Omental fat pad (tissue), 3 donors: ENCODE measurements at regions not wholly inside any gene's neighbourhood (a gene's known extent, or its start where the extent isn't known, plus 50 kb on each side); places are given as distances from the start of the nearest gene placed in this dataset.

Source experiments
- ATAC-seq: fragments of 150-250 bp; one replicate; pipeline ENCODE4 v1.9.1; 2016; ENCODE audit warnings: mild to moderate bottlenecking, moderate library complexity; ENCODE audit not compliant: low FRiP score
- DNase-seq: peaks from one replicate; pipeline ENCODE4 v3.0.0-alpha.2; 2019; ENCODE audit warnings: low spot score
- TF ChIP-seq, protein P1 (sequence below), 3 donors: fragments of 450-650 bp; IDR thresholded peaks; one replicate each; pipeline ENCODE4 v1.5.1; 2016 to 2017; ENCODE audit warnings: antibody characterized with exemption in 3 of 3, mild to moderate bottlenecking in 3 of 3, moderate library complexity in 2 of 3

DNA sequence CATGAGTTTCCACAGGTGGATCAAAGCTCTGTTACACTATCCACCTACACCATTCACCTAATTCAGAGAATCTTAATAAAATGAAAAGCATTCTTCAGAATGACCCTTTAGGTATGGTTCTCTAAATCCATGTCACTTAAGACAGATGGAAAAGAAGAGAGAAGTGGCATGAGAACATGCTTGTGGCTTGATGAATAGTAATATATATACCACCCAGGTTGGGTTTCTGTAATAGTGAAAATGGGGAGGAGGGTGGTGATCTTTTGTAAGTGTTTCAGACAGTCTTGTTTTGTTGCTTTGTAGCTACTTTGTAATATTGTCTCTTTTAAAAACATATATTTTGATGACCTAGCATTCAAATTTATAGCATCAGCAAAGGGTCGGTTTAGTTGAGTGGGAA is 469.8 kb downstream of the USP25 start:
- TF ChIP-seq, protein P1, sequence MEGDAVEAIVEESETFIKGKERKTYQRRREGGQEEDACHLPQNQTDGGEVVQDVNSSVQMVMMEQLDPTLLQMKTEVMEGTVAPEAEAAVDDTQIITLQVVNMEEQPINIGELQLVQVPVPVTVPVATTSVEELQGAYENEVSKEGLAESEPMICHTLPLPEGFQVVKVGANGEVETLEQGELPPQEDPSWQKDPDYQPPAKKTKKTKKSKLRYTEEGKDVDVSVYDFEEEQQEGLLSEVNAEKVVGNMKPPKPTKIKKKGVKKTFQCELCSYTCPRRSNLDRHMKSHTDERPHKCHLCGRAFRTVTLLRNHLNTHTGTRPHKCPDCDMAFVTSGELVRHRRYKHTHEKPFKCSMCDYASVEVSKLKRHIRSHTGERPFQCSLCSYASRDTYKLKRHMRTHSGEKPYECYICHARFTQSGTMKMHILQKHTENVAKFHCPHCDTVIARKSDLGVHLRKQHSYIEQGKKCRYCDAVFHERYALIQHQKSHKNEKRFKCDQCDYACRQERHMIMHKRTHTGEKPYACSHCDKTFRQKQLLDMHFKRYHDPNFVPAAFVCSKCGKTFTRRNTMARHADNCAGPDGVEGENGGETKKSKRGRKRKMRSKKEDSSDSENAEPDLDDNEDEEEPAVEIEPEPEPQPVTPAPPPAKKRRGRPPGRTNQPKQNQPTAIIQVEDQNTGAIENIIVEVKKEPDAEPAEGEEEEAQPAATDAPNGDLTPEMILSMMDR (IDR thresholded peaks at IDR 0.05) = no peak
- DNase-seq = no peak
- ATAC-seq = no peak

DNA sequence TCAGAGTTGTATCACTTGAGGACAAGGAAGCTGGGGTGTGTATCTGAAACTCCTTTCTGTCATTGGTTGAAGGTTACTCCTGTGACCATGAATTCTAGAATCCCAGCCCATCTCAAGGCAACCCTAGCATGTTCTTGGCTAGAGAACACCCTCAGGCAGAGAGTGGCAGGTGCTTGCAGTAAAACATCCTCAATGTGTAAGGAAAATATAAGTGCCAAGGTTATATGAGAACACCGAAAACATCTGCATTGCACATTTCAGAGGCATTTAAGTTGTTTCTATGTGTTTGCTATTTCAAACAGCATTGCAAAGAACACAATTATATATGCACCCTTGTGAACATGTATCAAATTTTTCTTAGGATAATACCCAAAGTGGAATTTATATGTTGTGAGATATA is 471.9 kb downstream of the USP25 start:
- DNase-seq (no peak), ATAC-seq (no peak)
- TF ChIP-seq, protein P1 (IDR thresholded peaks at IDR 0.05) = no peak

DNA sequence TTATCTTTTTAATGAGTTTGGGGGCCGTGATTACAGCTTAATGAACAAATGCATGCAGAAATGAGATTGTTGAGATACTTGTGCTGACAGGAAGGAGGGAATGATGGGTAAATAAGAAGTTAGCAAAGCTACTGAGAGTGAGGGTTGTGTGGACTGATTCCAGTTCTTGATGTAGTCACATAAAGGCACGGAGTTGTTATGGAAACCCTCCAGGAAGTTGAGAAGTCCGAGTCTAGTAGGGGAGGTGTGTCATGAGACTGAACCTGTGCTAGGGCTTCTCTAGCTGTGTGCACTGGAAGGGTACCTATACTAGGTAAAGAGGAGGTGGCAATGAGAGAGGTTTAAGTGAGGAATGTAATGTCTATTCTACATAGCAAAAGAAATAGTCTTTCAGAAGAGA is 475.7 kb downstream of the USP25 start:
- TF ChIP-seq, protein P1 (IDR thresholded peaks at IDR 0.05) = no peak
- no peak for ATAC-seq
- DNase-seq = no peak

DNA sequence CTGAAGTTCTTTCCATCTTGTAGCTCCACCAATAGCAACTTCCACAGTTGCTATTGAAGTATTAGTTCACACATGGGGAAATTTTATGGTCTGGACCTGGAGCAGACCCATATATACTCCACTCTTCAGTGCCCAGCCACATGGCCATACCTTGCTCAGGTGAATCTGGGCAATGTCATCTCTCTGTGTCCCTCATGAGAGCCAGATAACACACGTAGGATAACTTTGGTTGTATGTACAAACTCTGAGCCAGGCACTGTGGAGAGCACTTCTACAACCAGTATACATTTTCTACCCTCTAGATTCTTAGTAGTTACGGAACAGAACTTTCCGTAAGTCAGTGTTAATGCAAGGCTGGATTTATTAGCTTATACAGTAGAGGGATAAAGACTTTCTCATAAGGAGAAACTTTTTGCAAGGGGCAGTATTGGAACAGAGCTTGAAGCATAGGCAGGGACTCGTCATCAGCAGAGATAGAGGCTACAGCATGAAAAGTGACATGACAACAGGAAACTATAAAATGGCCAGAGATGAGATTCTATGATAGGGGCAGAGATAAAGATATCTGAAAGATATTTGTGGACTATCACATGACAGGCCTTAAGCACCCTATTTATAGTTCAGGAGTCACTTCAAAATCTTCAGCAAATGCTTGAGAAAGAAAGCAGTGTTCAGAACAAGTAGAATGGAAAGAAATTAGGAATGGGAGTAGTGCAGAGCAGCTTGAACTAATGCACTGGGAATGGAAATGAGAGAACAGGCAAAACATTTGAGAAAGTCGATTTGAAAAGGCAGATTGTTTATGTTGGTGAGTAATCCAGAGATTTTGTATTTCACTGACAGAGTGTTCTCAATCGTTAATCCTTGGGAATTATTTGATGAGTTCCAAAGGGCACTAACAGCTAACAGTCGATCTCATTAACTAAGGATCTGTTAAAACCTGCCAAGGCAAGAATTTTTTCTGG is 481.8 kb downstream of the USP25 start:
- TF ChIP-seq, protein P1 (IDR thresholded peaks at IDR 0.05) = no peak
- DNase-seq = no peak
- no peak for ATAC-seq

DNA sequence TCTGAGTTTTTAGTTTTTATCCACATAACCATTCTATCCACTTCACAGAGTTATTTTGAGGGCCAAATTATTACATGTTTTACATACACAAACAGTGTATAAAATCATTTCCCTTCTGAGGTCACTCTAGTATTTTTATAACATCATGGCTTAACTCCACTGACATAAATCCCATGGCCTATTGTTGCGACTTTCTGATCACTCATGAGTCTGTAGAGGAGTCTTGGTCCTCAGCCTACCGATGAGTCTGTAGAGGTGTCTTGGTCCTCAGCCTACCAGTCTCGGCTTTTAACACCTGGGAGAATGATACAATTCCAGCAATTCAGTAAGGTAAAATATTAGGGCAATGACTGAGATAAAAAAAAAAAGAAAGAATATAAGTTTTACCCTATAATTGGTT is 483.7 kb downstream of the USP25 start:
- TF ChIP-seq, protein P1 (IDR thresholded peaks at IDR 0.05) = no peak
- DNase-seq = no peak
- no peak for ATAC-seq

DNA sequence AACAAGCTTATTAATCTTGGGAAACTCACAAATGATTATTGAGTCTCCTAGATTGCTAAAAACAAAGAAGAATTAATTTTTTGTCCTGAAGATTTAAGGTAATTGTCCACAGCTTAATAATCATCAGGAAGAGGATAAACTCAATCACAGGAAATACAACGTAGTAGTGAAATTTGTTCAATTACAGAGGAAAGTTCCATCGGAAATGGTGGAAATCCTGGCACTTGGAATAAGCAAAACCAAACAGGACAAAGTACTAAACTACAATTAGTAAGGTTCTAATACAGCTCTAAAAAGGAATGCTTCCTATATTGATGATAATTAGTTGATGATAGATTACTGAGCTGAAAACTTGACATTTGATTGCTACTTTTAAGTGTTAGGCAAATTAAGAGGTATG is 485.4 kb downstream of the USP25 start:
- no peak for DNase-seq
- TF ChIP-seq, protein P1 (IDR thresholded peaks at IDR 0.05) = no peak
- ATAC-seq = no peak

DNA sequence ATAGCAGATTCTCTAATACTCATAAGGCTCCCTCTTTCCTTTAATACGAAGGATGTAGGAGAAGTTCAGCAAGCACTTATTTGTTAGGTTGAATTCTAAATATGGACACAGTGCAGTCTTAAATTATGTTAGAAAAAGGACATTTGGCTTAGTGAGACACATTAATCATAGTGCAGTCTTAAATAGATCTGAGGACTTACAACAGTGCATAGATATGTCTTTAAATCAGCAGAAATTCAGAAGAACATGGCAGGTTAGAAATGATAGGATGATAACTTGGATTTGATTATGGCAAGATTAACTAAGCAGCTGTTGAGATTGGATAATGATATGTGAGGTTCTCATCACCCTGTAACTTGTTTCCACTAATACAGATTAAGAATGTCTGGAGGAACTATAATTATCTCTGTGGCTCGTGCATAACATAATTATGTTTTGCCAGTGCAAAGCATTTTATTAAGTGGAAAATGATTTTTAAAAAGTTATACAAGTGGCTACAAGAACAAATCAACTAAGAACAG is 485.9 kb downstream of the USP25 start:
- DNase-seq (no peak), ATAC-seq (no peak)
- TF ChIP-seq, protein P1 (IDR thresholded peaks at IDR 0.05) = no peak
